ENCODE measurements at regions not wholly inside any gene's neighbourhood (a gene's known extent, or its start where the extent isn't known, plus 50 kb on each side); places are given as distances from the start of the nearest gene placed in this dataset.

- TF ChIP-seq CTCF (conservative IDR thresholded peaks at IDR 0.05) = no peak
- H3K27me3 ChIP-seq (ENCODE audit: control insufficient read depth, insufficient read depth, low read length, poor library complexity, severe bottlenecking) = no peaks in the 10 kb centered on the region
- H3K9me3 ChIP-seq (ENCODE audit: control insufficient read depth, low read length) = no peaks in the 10 kb centered on the region
- H3K4me1 ChIP-seq (ENCODE audit: control insufficient read depth, insufficient read depth, low read length) = no peaks in the 10 kb centered on the region
- H3K9ac ChIP-seq (ENCODE audit: extremely low read depth, low read length, poor library complexity, severe bottlenecking) = no peak overlapping the region
- Mint-ChIP-seq H3K4me3 (no peak overlapping the region), H3K27ac (no peak overlapping the region), H3K27me3 (ENCODE audit: insufficient read depth) (no peaks in the 10 kb centered on the region), H3K4me1 (peaks cover 9% of the 10 kb centered on the region), H3K9me3 (no peaks in the 10 kb centered on the region), H3K36me3 (ENCODE audit: low read depth) (no peaks in the 10 kb centered on the region)
- no peak overlapping the region for H3K4me3 ChIP-seq (ENCODE audit: low read length)
- DNase-seq = no peak
- no peak overlapping the region for H3K27ac ChIP-seq (ENCODE audit: low read depth, low read length)
- WGBS, 2 experiments (ENCODE audit: insufficient coverage in 1 of 2, insufficient read length in 1 of 2) = 74 to 78% methylated on average over 2 to 3 of the region's 3 CpGs
- H3K36me3 ChIP-seq (ENCODE audit: control insufficient read depth, insufficient read depth, low read length) = no peaks in the 10 kb centered on the region
These were observed 317.4 kb upstream of the UBE2E3 start for GRCh38 chr2:180662941-180663471.

GRCh38 chr2:180662521-180662920, 317.9 kb upstream of the UBE2E3 start:
- Mint-ChIP-seq H3K27ac (no peak overlapping the region), H3K27me3 (ENCODE audit: insufficient read depth) (no peaks in the 10 kb centered on the region), H3K4me1 (peaks cover 9% of the 10 kb centered on the region), H3K9me3 (no peaks in the 10 kb centered on the region), H3K4me3 (no peak overlapping the region), H3K36me3 (ENCODE audit: low read depth) (no peaks in the 10 kb centered on the region)
- no peak overlapping the region for H3K27ac ChIP-seq (ENCODE audit: low read depth, low read length)
- WGBS, 2 experiments (ENCODE audit: insufficient coverage in 1 of 2, insufficient read length in 1 of 2) = 90% methylated on average over 1 of the region's 1 CpG; no CpG with 5 or more reads in 1 of the 2 experiments
- TF ChIP-seq CTCF (conservative IDR thresholded peaks at IDR 0.05) = no peak
- H3K4me3 ChIP-seq (ENCODE audit: low read length) = no peak overlapping the region
- DNase-seq = no peak
- no peaks in the 10 kb centered on the region for H3K4me1 ChIP-seq (ENCODE audit: control insufficient read depth, insufficient read depth, low read length)
- no peaks in the 10 kb centered on the region for H3K36me3 ChIP-seq (ENCODE audit: control insufficient read depth, insufficient read depth, low read length)
- no peaks in the 10 kb centered on the region for H3K27me3 ChIP-seq (ENCODE audit: control insufficient read depth, insufficient read depth, low read length, poor library complexity, severe bottlenecking)
- no peaks in the 10 kb centered on the region for H3K9me3 ChIP-seq (ENCODE audit: control insufficient read depth, low read length)
- no peak overlapping the region for H3K9ac ChIP-seq (ENCODE audit: extremely low read depth, low read length, poor library complexity, severe bottlenecking)

GRCh38 chr2:180661686-180662030, 318.7 kb upstream of the UBE2E3 start:
- Mint-ChIP-seq H3K27me3 (ENCODE audit: insufficient read depth) (no peaks in the 10 kb centered on the region), H3K27ac (no peak overlapping the region), H3K9me3 (no peaks in the 10 kb centered on the region), H3K36me3 (ENCODE audit: low read depth) (no peaks in the 10 kb centered on the region), H3K4me1 (peaks cover 15% of the 10 kb centered on the region), H3K4me3 (no peak overlapping the region)
- H3K27ac ChIP-seq (ENCODE audit: low read depth, low read length) = no peak overlapping the region
- no peak for DNase-seq
- no peak overlapping the region for H3K4me3 ChIP-seq (ENCODE audit: low read length)
- H3K36me3 ChIP-seq (ENCODE audit: control insufficient read depth, insufficient read depth, low read length) = no peaks in the 10 kb centered on the region
- H3K9ac ChIP-seq (ENCODE audit: extremely low read depth, low read length, poor library complexity, severe bottlenecking) = no peak overlapping the region
- no peaks in the 10 kb centered on the region for H3K27me3 ChIP-seq (ENCODE audit: control insufficient read depth, insufficient read depth, low read length, poor library complexity, severe bottlenecking)
- H3K9me3 ChIP-seq (ENCODE audit: control insufficient read depth, low read length) = no peaks in the 10 kb centered on the region
- TF ChIP-seq CTCF (conservative IDR thresholded peaks at IDR 0.05) = no peak
- H3K4me1 ChIP-seq (ENCODE audit: control insufficient read depth, insufficient read depth, low read length) = no peaks in the 10 kb centered on the region
- 90 to 100% methylated on average over 1 of the region's 1 CpG for WGBS, 2 experiments (ENCODE audit: insufficient coverage in 1 of 2, insufficient read length in 1 of 2)
